K562 (cell line): ENCODE measurements at regions not wholly inside any gene's neighbourhood (a gene's known extent, or its start where the extent isn't known, plus 50 kb on each side); places are given as distances from the start of the nearest gene placed in this dataset.

ENCODE experiments used
- ATAC-seq: fragments of 200-7000 bp; cut with Tn5 transposase; 3 replicates; pipeline ENCODE4 v1.9.1; 2020; ENCODE audit warnings: moderate library complexity
- BruUV-seq: library from RNA; stranded (reverse); fragments of 400-500 nt; replicated peaks from 2 replicates; lab custom pipeline; 2021; lab: Mats Ljungman, UMichigan
- CTCF ChIA-PET: fragments of 300-600 bp; formaldehyde crosslinking; extraction: SDS; loops from one replicate; lab custom pipeline; 2021; ENCODE audit warnings: low intra/inter-chr PET ratio; lab: Yijun Ruan, JAX
- POLR2A ChIA-PET: fragments of 300-600, 350-650 bp; sonication (Branson Sonifier 250); formaldehyde crosslinking; extraction: SDS; loops from one replicate; lab custom pipeline; 2021; ENCODE audit warnings: antibody characterized with exemption, inconsistent platforms; lab: Yijun Ruan, JAX
- DNase-seq, 4 experiments: peaks; one replicate each; pipeline versions ENCODE4 v3.0.0 to v3.0.0-alpha.2; 2011 to 2018; ENCODE audit warnings: low spot score in 3 of 4, mixed read lengths in 3 of 4; ENCODE audit errors: extremely low read depth in 1 of 4
- FAIRE-seq: peaks from 2 replicates; lab custom pipeline; 2011; peaks lifted over from hg19 to GRCh38; lab: Jason Lieb, UNC
- H2AFZ ChIP-seq: 2 replicates; pipeline ENCODE4 v1.6.0; 2011; ENCODE audit warnings: low read depth, low read length, control low read depth, inconsistent platforms
- H3K27ac ChIP-seq: fragments of 200-600 bp; 3 replicates; pipeline ENCODE4 v1.8.0; 2011; ENCODE audit warnings: low read depth, mild to moderate bottlenecking, control low read depth, inconsistent platforms, low read length, moderate library complexity, mixed read lengths; ENCODE audit errors: extremely low read depth
- H3K27me3 ChIP-seq, 2 experiments: fragments of 300-600 bp in 1 of 2; 2 replicates in 1 of 2; 3 replicates in 1 of 2; pipeline versions ENCODE4 v1.6.0 to v1.8.0; 2011; ENCODE audit warnings: inconsistent platforms in 2 of 2, low read length in 2 of 2, mild to moderate bottlenecking in 1 of 2, mixed read lengths in 1 of 2, moderate library complexity in 1 of 2; ENCODE audit not compliant: control insufficient read depth in 2 of 2, insufficient read depth in 2 of 2
- H3K36me3 ChIP-seq: fragments of 300-600 bp; 3 replicates; pipeline ENCODE4 v1.8.0; 2011; ENCODE audit warnings: mild to moderate bottlenecking, low read length, inconsistent platforms; ENCODE audit not compliant: control insufficient read depth, insufficient read depth
- H3K4me1 ChIP-seq, 2 experiments: fragments of 200-600 bp in 1 of 2; replicated peaks in 1 of 2; 2 replicates in 1 of 2; 3 replicates in 1 of 2; pipeline versions ENCODE4 v1.5.1 to v1.8.0; 2011; ENCODE audit warnings: inconsistent platforms in 2 of 2, low read length in 2 of 2, mild to moderate bottlenecking in 1 of 2, mixed read lengths in 1 of 2, moderate library complexity in 1 of 2; ENCODE audit not compliant: control insufficient read depth in 2 of 2, insufficient read depth in 2 of 2
- H3K4me2 ChIP-seq: 2 replicates; pipeline ENCODE4 v1.6.1; 2011; ENCODE audit warnings: low read length, control low read depth, inconsistent platforms, mixed read lengths; ENCODE audit not compliant: insufficient read depth
- H3K4me3 ChIP-seq: fragments of 200-600 bp; sonication (generic), shearing (Covaris generic); 2 replicates; pipeline ENCODE4 v1.5.1; 2016; ENCODE audit warnings: control low read depth, inconsistent platforms
- H3K79me2 ChIP-seq: fragments of 200-600 bp; 3 replicates; pipeline ENCODE4 v1.8.0; 2011; ENCODE audit warnings: low read length, inconsistent platforms; ENCODE audit not compliant: control insufficient read depth, insufficient read depth
- H3K9ac ChIP-seq, 2 experiments: 2 replicates each; pipeline versions ENCODE4 v1.6.0 to v1.6.1; 2011; ENCODE audit warnings: low read depth in 2 of 2, low read length in 2 of 2, control low read depth in 1 of 2, inconsistent platforms in 1 of 2, mild to moderate bottlenecking in 1 of 2, mixed read lengths in 1 of 2; ENCODE audit not compliant: insufficient read depth in 1 of 2
- H3K9me1 ChIP-seq: one replicate; pipeline ENCODE4 v1.6.0; 2011; ENCODE audit warnings: inconsistent platforms, mild to moderate bottlenecking, low read length, moderate library complexity; ENCODE audit not compliant: control insufficient read depth, insufficient read depth
- H3K9me3 ChIP-seq: replicated peaks from 2 replicates; pipeline ENCODE4 v1.5.1; 2011; ENCODE audit warnings: low read depth, low read length, inconsistent platforms; ENCODE audit not compliant: control insufficient read depth, insufficient read depth
- H4K20me1 ChIP-seq: replicated peaks from 2 replicates; pipeline ENCODE4 v1.6.1; 2011; ENCODE audit warnings: low read length, inconsistent platforms, mixed read lengths; ENCODE audit not compliant: control insufficient read depth, insufficient read depth
- AFF4 ChIP-seq: sonication (generic); formaldehyde crosslinking; IDR thresholded peaks from 2 replicates; pipeline ENCODE4 v1.8.0; 2023; ENCODE audit warnings: mild to moderate bottlenecking, missing genetic modification reagents
- BDP1 ChIP-seq: IDR thresholded peaks from 3 replicates; pipeline ENCODE4 v1.6.1; 2011; ENCODE audit not compliant: insufficient read length, insufficient read depth
- MEF2D ChIP-seq: conservative IDR thresholded peaks from 2 replicates; pipeline ENCODE4 v1.6.1; 2016; ENCODE audit warnings: low read depth, missing genetic modification characterization, missing compliant biosample characterization
- ZC3H4 ChIP-seq: sonication (generic); formaldehyde crosslinking; IDR thresholded peaks from 2 replicates; pipeline ENCODE4 v1.9.0; 2021; ENCODE audit warnings: missing genetic modification reagents, borderline replicate concordance
- ZNF3 ChIP-seq: fragments of 250-450 bp; sonication (Bioruptor Pico); IDR thresholded peaks from 2 replicates; pipeline ENCODE4 v1.5.0; 2021; ENCODE audit warnings: mild to moderate bottlenecking, moderate library complexity
- ZNF551 ChIP-seq: fragments of 250-450 bp; sonication (Bioruptor Pico); IDR thresholded peaks from 2 replicates; pipeline ENCODE4 v1.5.0; 2021; ENCODE audit warnings: mild to moderate bottlenecking, moderate library complexity
- WGBS: fragments of 100-300 bp; shearing (Covaris generic); methylation state at CpG from one replicate; pipeline ENCODE4 v1.1.6; 2016; ENCODE audit warnings: low coverage, mixed read lengths; ENCODE audit not compliant: insufficient coverage; ENCODE audit errors: missing lambda C conversion rate; 5-methylcytosine and 5-hydroxymethylcytosine counted together
- in situ Hi-C: fragments of 300-500 bp; cut with MboI; formaldehyde crosslinking; loops from 4 replicates; pipeline ENCODE4 v1.15.0; 2018; ENCODE audit warnings: inconsistent platforms, mixed read lengths
- intact Hi-C: fragments of 100-400 bp; cut with micrococcal nuclease; formaldehyde crosslinking; loops from 2 replicates; pipeline ENCODE4 v1.14.2; 2022

GRCh38 chr1:29827237-29827750 is 591.0 kb downstream of the PTPRU start:
- intact Hi-C loops (no loop called here), in situ Hi-C loops (no loop called here)
- Histone ChIP-seq H3K27ac (no peak overlapping the region), H3K9me3 (no peaks in the 10 kb centered on the region; the same call in 1 of the 2 replicates), H3K9me1 (no peaks in the 10 kb centered on the region), H2AFZ (no peak overlapping the region), H4K20me1 (no peaks in the 10 kb centered on the region; the same call in 1 of the 2 replicates), H3K36me3 (no peaks in the 10 kb centered on the region), H3K9ac (no peak overlapping the region), H3K4me2 (no peak overlapping the region), H3K79me2 (no peaks in the 10 kb centered on the region), H3K4me3 (no peak overlapping the region), H3K4me1 (no peaks in the 10 kb centered on the region), H3K27me3 (peaks cover 0 to 17% of the 10 kb centered on the region in 2 experiments; a peak in 3 of 5 replicates)
- CTCF ChIA-PET = interaction anchor here (0.6 kb wide), 1 partner anchor 712 kb away, joined by 4 read pairs; no protein-coding TSS in a partner anchor
- 0% methylated on average over 12 of the region's 12 CpGs for WGBS
- BruUV-seq = no TSS peak
- POLR2A ChIA-PET = interaction anchor here (0.7 kb wide), 1 partner anchor 22 kb away, joined by 3 read pairs; no protein-coding TSS in a partner anchor
- FAIRE-seq (no peak), DNase-seq (no peak), ATAC-seq (no peak)
- no peak for TF ChIP-seq ZNF3 (CRISPR knock-in tag)
- TF ChIP-seq ZC3H4 (CRISPR knock-in tag) = no peak
- no peak for TF ChIP-seq ZNF551 (CRISPR knock-in tag)
- TF ChIP-seq MEF2D (tag) = no peak
- TF ChIP-seq BDP1 = no peak
- no peak for TF ChIP-seq AFF4 (CRISPR knock-in tag)
